ENCODE measurements at regions not wholly inside any gene's neighbourhood (a gene's known extent, or its start where the extent isn't known, plus 50 kb on each side); places are given as distances from the start of the nearest gene placed in this dataset.
"Not testable (repeated sequence)": the region's sequence is repeated elsewhere in the genome, so short reads cannot be mapped to it uniquely, and the experiment has no call there.

DNA sequence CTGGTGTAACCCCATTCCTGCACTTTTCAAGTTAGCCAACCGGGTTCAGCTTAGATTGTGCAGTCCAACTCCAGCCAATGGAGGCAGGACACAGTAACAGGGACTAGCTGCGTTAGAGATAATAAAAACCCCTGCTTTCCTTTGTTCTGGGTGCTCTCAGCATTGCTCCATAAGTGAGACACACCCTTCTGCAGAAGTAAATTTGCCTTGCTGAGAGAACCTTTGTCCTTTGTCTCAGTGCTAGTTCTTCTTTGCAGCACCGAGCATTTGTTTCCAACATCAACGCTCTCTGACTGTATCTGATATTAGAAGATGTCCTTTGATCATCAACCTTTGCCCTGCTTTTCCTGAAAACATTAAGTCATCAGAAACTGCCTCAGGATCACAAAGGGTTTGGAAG is 169.5 kb upstream of the OR13F1 start:
- no peak for DNase-seq

DNA sequence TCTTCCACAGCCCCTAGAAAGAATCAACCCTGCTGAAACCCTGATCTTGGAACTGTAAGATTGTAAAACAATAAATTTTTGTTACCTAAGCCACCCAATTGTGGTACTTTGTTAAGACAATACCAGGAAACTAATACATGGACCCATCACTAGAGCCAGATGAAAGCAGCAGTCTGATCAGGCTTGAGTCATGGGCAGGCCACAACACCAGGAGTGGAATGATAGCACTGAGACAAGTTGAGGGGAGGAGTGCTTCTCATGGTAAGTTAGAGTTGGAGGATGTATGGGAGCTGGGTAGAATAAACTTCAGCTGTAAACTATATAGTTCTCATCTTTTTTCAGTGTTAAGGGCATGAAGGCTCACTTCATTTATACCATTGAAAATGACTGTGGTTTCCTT is 164.4 kb upstream of the OR13F1 start:
- DNase-seq, result no peak

DNA sequence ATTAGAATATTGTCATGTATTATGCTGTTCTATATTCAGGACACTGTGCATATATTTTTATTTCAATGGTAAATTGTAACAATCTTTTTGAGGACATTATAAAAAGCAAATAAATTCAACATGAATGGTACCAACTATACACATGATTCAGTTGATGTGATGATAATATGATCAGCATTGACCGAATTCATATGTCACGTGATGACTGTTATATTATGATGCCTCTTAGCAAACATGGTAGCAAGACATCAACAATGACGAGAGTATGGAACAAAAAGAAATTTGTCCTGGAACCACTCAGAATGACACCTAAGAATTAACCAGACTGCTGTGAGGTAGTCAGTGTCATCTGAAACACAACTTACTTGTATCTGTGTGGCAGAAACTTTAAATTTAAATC is 161.5 kb upstream of the OR13F1 start:
- no peak for DNase-seq

- no peak for DNase-seq
These were observed 159.0 kb upstream of the OR13F1 start for GRCh38 chr9:104345061-104345460.

DNA sequence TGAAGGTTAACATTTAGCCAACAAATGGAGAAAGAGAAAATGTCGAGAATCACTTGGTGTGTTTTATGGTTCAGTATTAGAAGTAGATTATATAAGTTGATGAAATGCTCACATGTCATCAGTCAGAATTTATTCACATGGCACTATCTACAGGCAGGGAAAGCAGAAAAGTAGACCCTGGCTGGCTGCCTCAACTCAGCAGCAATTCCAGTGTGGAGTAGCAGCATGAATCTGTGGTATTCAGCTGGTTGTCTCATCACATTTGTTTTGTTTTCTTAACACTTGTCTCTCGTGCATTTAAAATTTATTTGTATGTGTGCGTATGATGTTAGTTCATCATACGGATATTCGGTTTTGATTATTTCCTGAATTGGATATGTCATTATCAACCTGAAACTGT is 153.5 kb upstream of the OR13F1 start:
- no peak for DNase-seq

- no peak for DNase-seq
These were observed 152.3 kb upstream of the OR13F1 start for GRCh38 chr9:104351726-104352125.

GRCh38 chr9:104361207-104361606 is 142.9 kb upstream of the OR13F1 start:
- DNase-seq, result no peak

DNA sequence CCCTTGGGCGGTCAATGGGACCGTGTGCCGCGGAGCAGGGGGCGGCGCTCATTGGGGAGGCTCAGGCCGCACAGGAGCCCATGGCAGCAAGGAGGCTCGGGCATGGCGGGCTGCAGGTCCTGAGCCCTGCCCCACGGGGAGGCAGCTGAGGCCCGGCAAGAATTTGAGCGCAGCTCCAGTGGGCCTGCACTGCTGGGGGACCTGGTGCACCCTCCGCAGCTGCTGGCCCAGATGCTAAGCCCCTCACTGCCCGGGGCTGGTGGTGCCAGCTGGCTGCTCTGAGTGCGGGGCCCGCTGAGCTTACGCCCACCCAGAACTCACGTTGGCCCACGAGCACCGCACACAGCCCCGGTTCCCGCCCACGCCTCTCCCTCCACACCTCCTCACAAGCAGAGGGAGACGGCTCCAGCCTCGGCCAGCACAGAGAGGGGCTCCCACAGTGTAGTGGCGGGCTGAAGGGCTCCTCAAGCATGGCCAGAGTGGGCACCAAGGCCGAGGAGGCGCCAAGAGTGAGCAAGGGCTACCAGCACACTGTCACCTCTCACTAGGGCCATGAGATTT is 141.1 kb upstream of the OR13F1 start:
- no peak for DNase-seq

GRCh38 chr9:104367507-104367906 is 136.6 kb upstream of the OR13F1 start:
- no peak for DNase-seq

DNA sequence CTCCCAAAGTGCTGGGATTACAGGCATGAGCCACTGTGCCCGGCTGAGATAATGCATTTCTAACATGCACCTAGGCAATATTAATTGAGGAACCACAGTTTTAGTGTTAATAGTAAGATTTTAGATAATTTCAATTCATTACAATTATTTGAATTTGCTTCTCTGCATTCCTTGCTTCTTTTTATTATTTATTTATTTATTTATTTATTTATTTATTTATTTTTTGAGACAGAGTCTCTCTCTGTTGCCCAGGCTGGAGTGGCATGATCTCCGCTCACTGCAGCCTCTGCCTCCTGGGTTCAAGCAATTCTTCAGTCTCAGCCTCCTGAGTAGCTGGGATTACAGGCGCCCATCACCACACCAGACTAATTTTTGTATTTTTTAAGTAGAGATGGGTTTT is 135.7 kb upstream of the OR13F1 start:
- not testable (repeated sequence) for DNase-seq

DNA sequence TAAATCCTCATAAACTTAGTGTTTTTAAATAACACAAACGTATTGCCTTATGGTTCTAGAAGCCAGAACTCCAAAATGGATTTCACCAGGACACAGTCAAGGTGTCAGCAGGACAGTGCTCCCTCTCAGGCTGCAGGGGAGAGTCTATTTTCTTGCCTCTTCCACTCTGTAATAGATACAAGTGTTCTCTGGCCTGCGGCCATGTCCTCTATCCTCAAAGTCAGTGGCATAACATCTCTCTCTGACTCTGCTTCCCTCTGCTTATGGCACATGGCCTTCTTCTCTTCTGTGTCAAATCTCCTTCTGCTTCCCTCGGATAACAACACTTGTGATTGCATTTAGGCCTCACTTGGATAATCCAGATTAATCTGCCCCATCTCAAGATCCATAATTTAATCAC is 129.4 kb upstream of the OR13F1 start:
- DNase-seq, result no peak

GRCh38 chr9:104386013-104386412 is 118.0 kb upstream of the OR13F1 start:
- no peak for DNase-seq

GRCh38 chr9:104386425-104387069 is 117.5 kb upstream of the OR13F1 start:
- DNase-seq, result peak; percentile 25

DNA sequence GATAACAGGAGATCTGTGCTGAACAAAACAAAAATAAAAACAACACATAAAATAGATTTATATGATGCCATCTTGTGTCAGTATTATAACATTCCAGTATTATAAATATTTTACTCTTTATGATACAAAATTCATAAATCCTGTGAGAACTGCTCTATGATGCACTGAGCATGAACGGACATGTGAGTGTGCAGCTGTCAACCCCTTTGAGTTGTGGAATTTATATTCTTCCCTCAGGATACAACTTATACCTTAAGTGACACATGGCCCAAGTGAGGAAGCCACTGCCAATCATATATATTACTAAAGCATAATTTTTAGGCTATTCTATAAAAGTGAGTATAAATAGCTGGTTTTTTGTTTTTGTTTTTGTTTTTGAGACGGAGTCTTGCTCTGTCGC is 116.0 kb upstream of the OR13F1 start:
- no peak for DNase-seq

DNA sequence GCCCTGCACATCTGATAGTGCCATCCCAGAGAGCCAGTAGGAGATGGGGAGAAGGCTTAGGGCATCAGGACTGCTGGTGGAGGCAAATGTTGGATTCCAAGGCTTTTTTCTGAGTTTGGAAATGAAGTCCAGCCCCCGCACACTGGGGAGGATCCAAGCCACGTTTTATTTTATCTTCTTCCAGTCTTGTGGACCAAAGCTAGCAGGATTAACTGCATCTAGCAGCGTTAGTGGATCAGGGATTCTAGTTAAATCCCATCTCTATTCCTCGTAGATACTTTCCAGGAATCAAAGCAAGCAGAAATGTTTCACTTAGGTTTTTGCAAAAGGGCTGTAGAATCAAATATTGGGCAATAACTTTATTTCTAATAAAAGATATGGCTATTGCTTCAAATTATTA is 114.7 kb upstream of the OR13F1 start:
- DNase-seq, result no peak

DNA sequence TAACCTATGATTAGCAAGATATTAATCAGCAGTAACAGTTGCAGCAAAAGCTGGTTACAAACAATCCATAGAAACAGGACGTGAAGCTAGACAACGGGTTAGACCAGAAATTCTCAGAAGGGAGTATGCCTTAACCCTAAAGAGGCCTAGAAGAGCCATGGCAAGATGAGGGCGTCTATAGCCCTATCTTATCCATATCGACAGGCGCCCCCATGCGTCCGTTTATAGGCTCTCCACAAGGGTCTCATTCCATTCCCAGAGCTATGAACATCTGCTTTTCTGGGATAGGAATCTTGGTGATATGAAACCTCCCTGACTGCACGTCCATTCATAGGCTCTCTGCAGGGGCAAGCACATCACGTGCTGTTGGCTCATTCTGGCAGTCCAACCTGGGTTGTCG is 109.2 kb upstream of the OR13F1 start:
- peak; percentile 36 for DNase-seq

GRCh38 chr9:104412238-104412637 is 91.8 kb upstream of the OR13F1 start:
- DNase-seq, result no peak

- no peak for DNase-seq
These were observed 87.6 kb upstream of the OR13F1 start for GRCh38 chr9:104416470-104416869.

DNA sequence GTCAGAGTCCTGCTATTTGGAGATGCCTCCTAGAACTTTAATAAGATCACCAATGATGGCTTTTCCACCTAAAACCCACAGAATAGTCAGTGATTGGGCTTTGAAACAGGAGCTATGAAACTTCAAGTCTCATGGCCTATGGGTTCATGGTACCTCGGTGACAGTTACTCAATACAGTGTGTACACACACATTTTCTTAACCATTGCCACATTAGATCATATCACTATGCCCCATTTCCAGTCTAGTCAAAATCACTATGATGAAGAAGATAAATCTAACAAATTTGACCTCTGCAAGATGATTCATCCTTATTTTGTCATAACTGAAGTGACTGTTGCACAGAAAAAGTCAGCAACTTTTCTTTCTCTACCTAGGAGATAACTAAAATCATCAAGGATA is 86.8 kb upstream of the OR13F1 start:
- DNase-seq, result no peak

DNA sequence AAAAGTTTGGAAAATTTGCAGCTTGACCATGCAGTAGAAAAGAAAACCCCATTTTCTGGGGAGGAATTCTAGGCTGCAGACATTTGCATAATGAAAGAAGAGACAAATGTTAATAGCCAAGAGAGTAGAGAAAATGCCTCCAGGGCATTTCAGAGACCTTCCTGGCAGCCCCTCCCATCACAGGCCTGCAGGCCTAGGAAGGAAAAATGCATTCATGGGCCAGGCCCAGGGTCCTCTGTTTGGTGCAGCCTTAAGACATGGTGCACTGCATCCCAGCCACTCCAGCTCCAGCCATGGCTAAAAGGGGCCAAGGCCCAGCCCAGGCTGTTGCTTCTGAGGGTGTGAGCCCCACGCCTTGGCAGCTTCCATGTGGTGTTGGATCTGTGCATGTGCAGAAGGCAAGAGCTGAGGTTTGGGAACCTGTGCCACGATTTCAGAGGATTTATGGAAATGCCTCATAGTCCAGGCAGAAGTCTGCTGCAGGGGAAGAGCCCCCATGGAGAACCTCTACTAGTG is 75.0 kb upstream of the OR13F1 start:
- DNase-seq, result no peak

- no peak for DNase-seq
These were observed 69.0 kb upstream of the OR13F1 start for GRCh38 chr9:104435059-104435458.

DNA sequence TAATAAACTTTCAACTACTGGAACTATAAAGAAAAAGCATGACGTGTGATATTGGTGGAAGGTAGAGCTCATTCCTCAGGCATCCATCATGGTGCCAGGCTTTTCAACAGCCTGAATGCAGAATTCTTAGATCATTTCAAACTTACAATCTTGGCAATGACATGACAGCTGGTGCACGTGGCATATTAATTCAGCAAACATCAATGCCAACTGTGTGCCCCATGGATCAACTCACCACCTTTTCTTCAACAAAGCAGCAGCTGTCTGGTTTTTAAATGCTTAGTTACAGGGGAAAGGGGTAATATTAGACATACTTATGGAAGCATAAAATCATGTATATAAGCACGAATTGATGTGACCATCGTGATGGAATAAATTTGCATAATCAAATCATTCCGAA is 56.0 kb upstream of the OR13F1 start:
- no peak for DNase-seq
